ENCODE measurements at regions not wholly inside any gene's neighbourhood (a gene's known extent, or its start where the extent isn't known, plus 50 kb on each side); places are given as distances from the start of the nearest gene placed in this dataset.
"Not testable (repeated sequence)": the region's sequence is repeated elsewhere in the genome, so short reads cannot be mapped to it uniquely, and the experiment has no call there.

GRCh38 chr21:27339902-27340301 lies 373.0 kb upstream of the ADAMTS5 start (continued):
- TF ChIP-seq ZNF671 (CRISPR knock-in tag; IDR thresholded peaks at IDR 0.05) (no peak), SMAD3 (CRISPR knock-in tag; IDR thresholded peaks at IDR 0.05; ENCODE audit: borderline replicate concordance) (no peak)

- H3K4me1 Mint-ChIP-seq; H3K27ac Mint-ChIP-seq; ATAC-seq; DNase-seq (ENCODE audit: low spot score); CTCF ChIA-PET; H3K27me3 Mint-ChIP-seq (ENCODE audit: low read depth); POLR2A ChIA-PET; H3K4me3 Mint-ChIP-seq: not testable (repeated sequence)
- Mint-ChIP-seq H3K9me3 (peaks cover 22% of the 10 kb centered on the region), H3K36me3 (peaks cover 18% of the 10 kb centered on the region)
Measured at GRCh38 chr21:27338007-27338406, 371.1 kb upstream of the ADAMTS5 start.

- no peak for ATAC-seq
- Mint-ChIP-seq H3K9me3 (peaks cover 20% of the 10 kb centered on the region), H3K27me3 (ENCODE audit: low read depth) (no peaks in the 10 kb centered on the region), H3K36me3 (peaks cover 17% of the 10 kb centered on the region), H3K4me1 (no peaks in the 10 kb centered on the region), H3K27ac (no peak overlapping the region), H3K4me3 (no peak overlapping the region)
- ChIA-PET CTCF (no interaction called here), POLR2A (no interaction called here)
- no peak for TF ChIP-seq ETV6 (CRISPR knock-in tag; IDR thresholded peaks at IDR 0.05)
- TF ChIP-seq AFF4 (CRISPR knock-in tag; IDR thresholded peaks at IDR 0.05; ENCODE audit: borderline replicate concordance): no peak
- TF ChIP-seq ZNF532 (CRISPR knock-in tag; IDR thresholded peaks at IDR 0.05; ENCODE audit: borderline replicate concordance): no peak
- no peak for TF ChIP-seq PREB (CRISPR knock-in tag; IDR thresholded peaks at IDR 0.05; ENCODE audit: borderline replicate concordance)
- TF ChIP-seq SMAD4 (CRISPR knock-in tag; IDR thresholded peaks at IDR 0.05): no peak
- no peak for TF ChIP-seq NFYB (CRISPR knock-in tag; conservative IDR thresholded peaks at IDR 0.05; ENCODE audit: low read depth)
- TF ChIP-seq AR (CRISPR knock-in tag; IDR thresholded peaks at IDR 0.05): no peak
- no peak for TF ChIP-seq PRRX2 (CRISPR knock-in tag; IDR thresholded peaks at IDR 0.05)
- TF ChIP-seq SOX15 (CRISPR knock-in tag; IDR thresholded peaks at IDR 0.05): no peak
- TF ChIP-seq TCF7 (CRISPR knock-in tag; IDR thresholded peaks at IDR 0.05; ENCODE audit: low read depth): no peak
- TF ChIP-seq IRF2 (CRISPR knock-in tag; IDR thresholded peaks at IDR 0.05; ENCODE audit: borderline replicate concordance, low read depth): no peak
- TF ChIP-seq RELA (CRISPR knock-in tag; IDR thresholded peaks at IDR 0.05; ENCODE audit: borderline replicate concordance): no peak
- no peak for TF ChIP-seq JUN (CRISPR knock-in tag; IDR thresholded peaks at IDR 0.05)
- TF ChIP-seq RORB (CRISPR knock-in tag; IDR thresholded peaks at IDR 0.05): no peak
- TF ChIP-seq ZNF416 (CRISPR knock-in tag; IDR thresholded peaks at IDR 0.05): no peak
- TF ChIP-seq TEAD1 (CRISPR knock-in tag; IDR thresholded peaks at IDR 0.05): no peak
- no peak for TF ChIP-seq SP1 (CRISPR knock-in tag; conservative IDR thresholded peaks at IDR 0.05)
- no peak for TF ChIP-seq NFATC4 (CRISPR knock-in tag; IDR thresholded peaks at IDR 0.05)
- no peak for TF ChIP-seq ERG (CRISPR knock-in tag; IDR thresholded peaks at IDR 0.05)
- TF ChIP-seq NFE2L1 (CRISPR knock-in tag; IDR thresholded peaks at IDR 0.05): no peak
- DNase-seq (ENCODE audit: low spot score): no peak
Measured at GRCh38 chr21:27333096-27333495, 366.2 kb upstream of the ADAMTS5 start.
